HG02870 (cell line): ENCODE measurements at regions not wholly inside any gene's neighbourhood (a gene's known extent, or its start where the extent isn't known, plus 50 kb on each side); places are given as distances from the start of the nearest gene placed in this dataset.

Experiments used
- ATAC-seq: cut with Tn5 transposase; IDR thresholded peaks from one replicate; pipeline ENCODE4 v1.9.1; 2021; ENCODE audit warnings: mild to moderate bottlenecking, moderate library complexity; ENCODE audit not compliant: unreplicated experiment

DNA sequence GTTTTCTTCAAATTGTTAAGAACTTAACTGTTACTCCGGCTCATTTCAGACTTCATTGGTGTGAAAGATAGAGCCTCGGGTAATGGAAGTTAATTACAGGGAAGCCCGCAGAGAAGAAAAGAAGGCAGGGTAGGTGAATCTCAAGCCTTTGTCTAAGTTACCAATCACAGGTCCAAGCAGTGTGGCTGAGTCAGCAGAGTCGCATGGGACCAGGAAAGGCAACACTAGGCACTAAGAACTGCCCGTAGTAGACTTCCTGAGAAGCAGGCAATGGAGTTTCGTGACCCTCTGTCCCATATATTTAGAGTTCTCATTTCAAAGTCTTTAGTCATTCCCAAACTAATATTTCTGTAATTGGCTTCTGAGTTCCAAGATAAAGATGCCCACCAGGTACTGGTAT is 122.9 kb upstream of the STT3B start:
- no peak for ATAC-seq

GRCh38 chr3:31410411-31410810 is 122.3 kb upstream of the STT3B start:
- ATAC-seq, result no peak

DNA sequence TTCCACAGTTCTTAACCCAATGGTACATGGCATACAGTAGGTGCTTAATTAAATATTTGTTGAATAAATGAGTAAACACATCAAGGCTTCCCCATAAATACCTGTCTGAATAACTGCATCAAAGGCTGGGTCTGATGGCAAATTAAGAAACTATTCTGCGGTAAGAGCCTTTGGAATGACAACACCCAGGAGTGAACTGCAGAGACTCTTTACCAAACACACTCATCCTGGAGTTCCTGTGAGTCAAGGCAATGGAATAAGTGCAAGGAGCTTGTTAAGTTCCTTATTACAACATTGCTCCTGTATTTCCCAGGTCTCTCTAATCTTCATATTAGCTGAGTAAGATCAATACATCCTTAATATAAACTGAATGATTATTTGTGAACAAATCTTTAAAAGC is 119.9 kb upstream of the STT3B start:
- no peak for ATAC-seq

DNA sequence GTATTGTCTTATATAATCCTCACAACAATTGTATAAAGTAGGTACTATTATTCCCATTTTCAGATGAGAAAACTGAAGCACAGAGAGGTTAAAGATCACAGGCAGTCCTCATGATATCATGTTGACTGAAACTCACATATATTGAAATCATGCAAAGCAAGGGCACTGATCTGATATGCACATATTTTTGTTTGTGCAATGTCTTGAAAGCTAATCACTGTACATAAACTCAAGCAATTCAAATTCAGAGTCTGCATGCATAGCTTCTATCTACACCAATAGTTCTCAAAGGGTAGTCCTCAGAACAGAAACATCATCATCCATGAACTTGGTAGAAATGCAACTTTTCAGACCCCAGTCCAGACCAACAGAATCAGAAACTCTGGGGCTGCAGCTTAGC is 119.2 kb upstream of the STT3B start:
- no peak for ATAC-seq

- no peak for ATAC-seq
These were observed 115.7 kb upstream of the STT3B start for GRCh38 chr3:31416980-31417379.

DNA sequence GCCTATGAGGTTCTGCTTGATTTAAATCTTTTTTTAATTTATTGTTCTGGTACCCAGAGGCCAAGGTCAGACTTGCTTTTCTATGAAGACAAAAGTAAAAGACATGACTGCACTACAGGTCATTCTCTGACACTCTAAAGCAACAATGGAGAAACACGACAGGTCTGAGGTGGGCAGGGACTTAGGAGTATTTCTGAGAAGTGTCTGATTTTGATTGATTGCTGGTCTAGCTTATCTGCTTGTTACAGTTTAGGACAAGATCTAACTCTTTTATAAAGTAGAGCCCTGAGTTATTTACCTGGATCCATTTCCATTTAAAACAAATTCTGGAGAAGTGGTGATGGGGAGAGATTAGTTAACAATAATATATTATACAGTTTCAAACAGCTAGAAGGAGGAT is 115.2 kb upstream of the STT3B start:
- no peak for ATAC-seq

GRCh38 chr3:31420311-31420710 is 112.4 kb upstream of the STT3B start:
- no peak for ATAC-seq

DNA sequence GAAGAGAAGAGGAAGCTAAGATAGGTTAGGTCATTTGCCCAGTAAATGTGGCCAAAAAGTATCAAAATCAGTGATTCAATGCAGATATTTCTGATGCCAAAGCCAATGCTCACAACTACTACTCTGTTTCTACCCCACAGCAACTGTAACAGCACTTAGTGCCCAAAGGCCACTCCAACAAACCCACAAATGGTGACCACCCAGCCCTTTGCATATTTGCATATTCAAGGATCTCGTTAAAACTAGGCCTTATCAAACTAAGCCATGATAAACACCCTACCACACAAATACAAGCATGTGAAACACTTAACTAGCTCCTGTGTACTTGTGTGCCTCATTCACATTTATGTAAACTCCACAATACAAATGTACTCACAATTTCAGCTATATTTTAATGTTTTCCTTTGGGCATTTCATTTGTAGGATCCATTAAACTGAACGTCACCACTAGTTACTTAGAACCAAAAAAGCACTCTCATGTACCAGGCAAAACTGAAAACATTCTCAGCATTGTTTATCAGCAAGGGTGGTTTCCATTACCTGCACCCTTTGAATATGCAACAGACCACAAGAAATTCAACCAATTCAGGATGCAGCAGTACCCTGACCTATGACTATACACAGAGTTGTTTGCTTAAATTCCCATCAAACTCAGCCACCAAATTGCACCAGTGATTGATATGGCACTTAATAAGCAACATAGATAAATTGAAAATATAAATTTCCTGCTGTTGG is 111.2 kb upstream of the STT3B start:
- ATAC-seq, result peak; percentile 85

- ATAC-seq, result no peak
These were observed 110.5 kb upstream of the STT3B start for GRCh38 chr3:31422237-31422636.

- ATAC-seq, result no peak
These were observed 109.2 kb upstream of the STT3B start for GRCh38 chr3:31423482-31423881.

GRCh38 chr3:31425401-31425800 is 107.3 kb upstream of the STT3B start:
- no peak for ATAC-seq

DNA sequence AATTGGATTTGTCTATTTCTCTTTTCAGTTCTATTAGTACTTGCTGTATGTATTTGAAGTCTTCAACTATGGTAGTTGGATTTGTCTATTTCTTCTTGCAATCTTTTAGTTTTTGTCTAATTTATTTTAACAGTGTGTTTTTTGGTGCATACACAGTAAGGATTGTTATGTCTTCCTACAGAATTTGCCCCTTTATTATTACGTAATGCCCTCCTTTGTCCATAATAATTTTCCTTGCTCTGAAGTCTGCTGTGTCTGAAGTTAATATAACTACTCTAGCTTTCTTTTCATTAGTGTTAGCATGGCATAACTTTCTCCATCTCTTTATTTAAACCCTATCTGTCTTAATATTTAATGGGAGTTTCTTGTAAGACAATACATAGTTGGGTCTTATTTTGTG is 105.1 kb upstream of the STT3B start:
- ATAC-seq, result no peak

- ATAC-seq, result no peak
These were observed 101.4 kb upstream of the STT3B start for GRCh38 chr3:31431321-31431720.

- ATAC-seq, result peak; percentile 62
These were observed 99.6 kb upstream of the STT3B start for GRCh38 chr3:31432897-31433678.

GRCh38 chr3:31433679-31433992 is 99.1 kb upstream of the STT3B start:
- ATAC-seq, result peak; percentile 59

DNA sequence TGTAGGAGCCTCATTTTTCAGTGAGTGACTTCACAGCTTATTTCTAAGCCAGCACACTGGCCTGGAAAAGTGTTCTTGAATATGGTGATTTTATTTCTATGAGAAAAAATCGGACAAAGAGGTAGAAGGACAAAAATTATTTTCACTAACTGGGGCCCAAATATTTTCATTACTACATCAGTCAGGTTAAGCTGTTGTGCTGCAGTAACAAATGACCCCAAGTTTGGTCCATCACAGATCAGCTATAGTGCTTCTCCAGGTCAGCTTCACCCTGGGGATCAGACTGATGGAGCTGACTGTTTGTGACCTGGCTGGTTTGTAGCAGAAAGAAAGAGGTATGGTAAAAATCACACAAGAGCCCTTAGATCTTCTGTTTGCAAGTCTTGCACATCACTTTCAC is 97.9 kb upstream of the STT3B start:
- ATAC-seq, result no peak

DNA sequence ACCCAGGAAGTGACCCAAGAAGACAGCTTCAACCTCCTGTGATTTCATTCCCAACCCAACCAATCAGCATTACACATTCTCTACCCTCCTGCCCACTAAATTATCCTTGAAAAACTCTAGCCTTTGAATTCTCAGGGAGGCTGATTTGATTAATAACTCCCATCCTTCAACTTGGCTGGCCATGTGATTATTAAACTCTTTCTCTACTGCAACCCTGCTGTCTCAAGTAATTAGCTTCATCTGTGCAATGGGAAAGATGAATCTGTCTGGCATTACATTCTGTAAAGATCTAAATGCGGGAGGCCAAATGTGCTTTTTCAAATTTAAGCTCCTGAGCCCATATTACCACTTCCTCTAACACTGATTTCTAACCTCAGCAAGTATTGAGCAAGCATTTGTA is 95.9 kb upstream of the STT3B start:
- no peak for ATAC-seq

DNA sequence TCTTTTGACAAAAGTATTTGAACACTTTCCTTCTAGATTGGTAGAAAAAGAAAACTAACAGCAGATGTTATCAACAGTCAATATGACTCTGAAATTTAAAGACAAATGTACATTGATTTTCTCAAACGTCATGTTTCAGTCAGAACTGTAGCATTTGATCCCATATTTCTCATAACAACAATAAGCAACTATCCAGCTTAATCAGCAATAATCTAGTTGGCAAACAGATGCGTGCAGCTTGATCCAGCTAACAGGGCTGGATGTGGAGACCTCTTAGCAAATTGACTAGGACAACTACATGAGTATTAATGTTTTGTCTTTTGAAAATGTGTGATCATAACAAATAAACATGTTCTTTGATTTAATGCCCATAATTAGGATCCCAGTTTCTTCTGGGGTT is 94.0 kb upstream of the STT3B start:
- no peak for ATAC-seq

- no peak for ATAC-seq
These were observed 92.6 kb upstream of the STT3B start for GRCh38 chr3:31439890-31440750.

GRCh38 chr3:31440878-31441277 is 91.8 kb upstream of the STT3B start:
- ATAC-seq, result no peak

GRCh38 chr3:31442755-31443154 is 90.0 kb upstream of the STT3B start:
- peak; percentile 48 for ATAC-seq
